CD4-positive, alpha-beta T cell treated with Interleukin-17A for 1 hour (primary cell): ENCODE measurements at regions not wholly inside any gene's neighbourhood (a gene's known extent, or its start where the extent isn't known, plus 50 kb on each side); places are given as distances from the start of the nearest gene placed in this dataset.
"Not testable (repeated sequence)": the region's sequence is repeated elsewhere in the genome, so short reads cannot be mapped to it uniquely, and the experiment has no call there.

Experiments used
- DNase-seq: peaks from one replicate; pipeline ENCODE4 v3.0.0-alpha.2; 2020

DNA sequence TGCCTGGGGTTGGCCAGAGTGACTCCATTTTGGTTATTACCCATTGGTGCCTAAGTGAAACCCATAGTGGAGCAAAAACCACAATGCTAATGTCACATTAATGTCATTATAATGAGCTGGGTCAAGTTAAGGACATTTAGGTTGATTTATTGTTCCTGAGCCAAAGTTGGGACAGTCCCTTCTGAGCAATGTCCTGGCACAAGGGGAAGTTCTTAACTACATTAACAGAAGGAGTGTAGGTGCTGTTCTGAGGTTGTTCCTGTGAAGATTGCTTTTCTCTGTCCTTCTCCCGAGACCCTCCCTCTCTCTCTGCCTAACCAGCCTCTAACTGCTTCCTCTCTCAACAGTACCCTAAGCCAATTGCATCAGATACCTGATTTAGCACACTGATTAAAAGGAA, 1956.8 kb upstream of the PCDH10 start:
- no peak for DNase-seq

DNA sequence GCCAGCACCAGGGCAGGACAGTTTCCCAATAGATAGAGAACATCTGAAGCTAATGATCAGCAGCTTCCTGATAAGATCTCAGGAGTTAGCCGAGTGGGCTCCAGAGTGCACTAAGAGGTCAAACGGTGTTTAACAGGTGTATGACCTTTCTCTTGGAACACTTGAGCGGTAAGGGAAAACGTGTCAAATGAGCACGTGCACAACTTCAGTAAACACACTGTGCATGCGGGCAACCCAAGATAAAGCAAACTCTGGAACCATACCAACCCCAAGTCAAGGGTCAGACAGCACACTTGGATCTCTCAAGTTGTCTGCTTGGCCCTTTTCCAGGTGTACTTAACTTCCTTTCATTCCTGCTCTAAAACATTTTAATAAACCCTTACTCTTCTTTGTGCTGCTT, 1941.5 kb upstream of the PCDH10 start:
- DNase-seq = no peak

DNA sequence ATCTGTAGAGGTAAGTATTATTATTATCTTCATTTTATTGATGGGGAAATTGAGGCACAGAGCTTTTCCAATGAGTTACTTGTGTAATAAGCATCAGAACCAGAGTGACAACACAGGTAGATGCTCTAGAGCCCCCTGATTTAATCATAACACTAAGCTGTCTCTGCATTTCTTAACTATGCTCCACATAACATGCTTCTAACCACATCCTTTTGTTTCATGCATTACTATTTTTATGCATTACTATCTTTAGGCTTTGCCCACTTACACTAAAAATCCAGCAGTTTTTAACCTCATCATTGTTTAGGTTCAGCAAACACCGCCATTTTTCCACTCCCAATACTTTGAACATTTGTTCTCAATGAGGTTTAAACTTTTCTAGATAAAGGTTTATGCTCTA, 1900.8 kb upstream of the PCDH10 start:
- DNase-seq = no peak

DNA sequence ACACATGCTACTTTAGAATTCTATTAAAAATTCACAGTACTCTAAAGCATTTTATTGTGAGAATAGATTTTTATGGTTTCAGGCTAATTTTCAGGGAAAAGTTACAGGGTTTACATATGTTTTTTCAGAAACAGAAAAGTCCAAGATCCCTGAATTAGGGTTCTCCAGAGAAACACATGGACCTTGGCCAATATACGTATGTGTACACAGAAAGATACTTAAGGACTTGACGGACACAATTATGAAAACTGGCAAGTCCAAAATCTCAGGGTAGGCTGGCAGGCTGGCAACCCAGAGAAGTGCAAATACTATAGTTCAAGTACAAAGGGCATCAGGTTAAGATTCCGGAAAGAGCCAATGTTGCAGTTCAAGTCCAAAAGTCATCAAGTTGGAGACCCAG, 1897.8 kb upstream of the PCDH10 start:
- DNase-seq = no peak

DNA sequence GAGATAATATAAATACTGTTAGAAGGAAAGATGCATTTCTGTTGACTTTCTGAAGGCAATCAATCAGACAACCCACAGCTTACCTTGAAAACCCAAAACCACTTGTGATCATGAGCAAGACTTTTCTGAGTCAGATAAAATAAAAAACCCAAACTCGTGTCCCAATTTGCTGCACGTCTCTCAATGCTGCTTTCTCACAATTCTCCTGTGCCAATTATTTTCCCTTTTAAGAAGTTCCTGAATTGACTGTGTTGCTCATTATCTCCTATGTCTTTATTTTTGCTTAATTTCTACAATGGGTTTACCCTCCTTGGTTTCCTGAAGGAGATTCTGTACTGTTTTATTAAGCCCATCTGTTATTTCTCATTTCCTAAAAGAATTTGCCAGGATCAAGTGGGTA, 1891.9 kb upstream of the PCDH10 start:
- DNase-seq = no peak

DNA sequence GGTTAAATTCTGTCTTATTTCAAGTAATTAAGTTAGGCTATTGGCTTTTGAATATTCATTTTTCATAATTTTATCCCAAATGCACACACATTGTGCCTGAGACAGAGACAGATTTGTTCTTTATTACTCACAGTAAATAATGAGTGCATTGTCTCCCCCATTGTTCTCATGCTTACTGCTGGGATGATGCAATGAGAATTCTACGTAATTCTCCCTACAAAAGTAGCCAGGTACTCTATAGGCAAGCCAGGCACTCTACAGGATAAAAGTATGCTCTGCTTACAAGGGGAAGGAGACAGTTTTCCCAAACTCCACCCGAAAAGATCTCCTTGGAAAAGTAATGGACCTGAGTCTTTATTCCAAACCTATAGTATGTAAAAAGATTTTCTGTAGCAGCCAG, 1890.7 kb upstream of the PCDH10 start:
- DNase-seq = no peak

DNA sequence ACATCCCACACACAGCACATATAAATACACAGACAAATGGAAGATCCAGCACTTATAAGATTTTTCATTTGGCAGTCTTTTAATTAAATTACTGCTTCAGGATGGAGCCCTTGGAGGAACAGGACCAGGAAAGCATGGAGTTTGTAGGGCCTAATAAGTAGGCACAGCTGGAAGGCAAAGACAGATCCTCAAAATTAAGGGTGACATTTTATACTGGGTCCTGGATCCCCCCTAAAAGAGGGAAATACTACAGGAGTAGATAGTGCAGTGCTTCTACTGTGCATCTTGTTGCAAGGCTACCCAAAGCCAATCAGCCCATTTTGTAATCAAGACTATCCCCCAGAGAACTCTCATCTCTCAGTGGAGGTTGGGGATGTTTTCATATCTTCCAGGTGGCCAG, 1860.7 kb upstream of the PCDH10 start:
- DNase-seq = no peak

DNA sequence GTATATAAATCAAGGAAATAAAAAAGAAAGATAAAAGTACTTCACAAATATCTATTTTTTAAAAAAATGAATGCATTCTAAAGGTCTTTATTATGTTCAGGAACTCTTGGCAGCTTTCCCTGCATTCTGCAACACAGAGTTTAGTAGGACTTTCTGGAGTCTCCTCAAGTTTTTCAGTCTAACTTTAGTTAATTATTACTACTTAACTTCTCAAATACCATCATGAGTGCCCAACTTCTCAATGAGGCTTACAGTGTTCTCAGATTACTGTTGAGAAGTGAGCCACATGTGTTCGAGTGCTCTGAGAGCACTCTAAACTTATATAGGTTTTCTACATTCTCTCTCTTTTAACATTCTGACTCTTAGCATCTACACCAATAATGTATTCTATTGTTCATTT, 1852.9 kb upstream of the PCDH10 start:
- no peak for DNase-seq

DNA sequence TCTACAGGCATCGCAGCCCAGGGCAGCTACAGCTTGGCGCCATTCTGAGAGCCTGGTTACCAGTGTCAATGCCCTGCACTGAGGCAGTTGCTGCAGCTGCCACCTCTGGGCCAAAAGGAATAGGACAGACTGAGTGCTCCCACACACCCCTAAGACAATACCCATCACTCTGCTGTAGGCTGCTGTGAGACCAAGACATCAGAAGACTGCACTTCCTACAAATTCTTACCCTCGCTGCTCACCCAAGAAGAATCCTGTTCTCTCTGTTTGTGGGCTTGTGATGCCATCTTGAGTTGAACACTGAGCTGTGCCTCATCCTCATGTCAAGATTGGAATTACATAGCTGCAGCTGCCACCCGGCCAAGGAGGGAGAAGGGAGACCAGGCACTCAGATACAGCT, 1847.0 kb upstream of the PCDH10 start:
- DNase-seq = no peak

DNA sequence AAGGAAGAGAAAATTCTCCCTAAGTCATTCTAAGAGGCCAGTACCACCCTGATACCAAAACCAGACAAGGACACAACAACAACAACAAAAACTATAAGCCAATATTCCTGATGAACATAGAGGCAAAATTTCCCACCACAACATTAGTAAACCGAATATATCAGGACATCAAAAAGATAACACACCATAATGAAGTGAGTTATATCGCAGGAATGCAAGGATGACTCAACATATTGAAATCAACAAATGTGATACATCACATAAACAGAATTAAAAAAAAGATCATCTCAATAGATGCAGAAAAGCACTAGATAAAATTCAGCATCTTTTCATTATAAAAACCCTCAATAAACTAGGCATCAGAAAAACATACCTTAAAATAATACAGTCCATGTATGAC, 1844.4 kb upstream of the PCDH10 start:
- DNase-seq = no peak

DNA sequence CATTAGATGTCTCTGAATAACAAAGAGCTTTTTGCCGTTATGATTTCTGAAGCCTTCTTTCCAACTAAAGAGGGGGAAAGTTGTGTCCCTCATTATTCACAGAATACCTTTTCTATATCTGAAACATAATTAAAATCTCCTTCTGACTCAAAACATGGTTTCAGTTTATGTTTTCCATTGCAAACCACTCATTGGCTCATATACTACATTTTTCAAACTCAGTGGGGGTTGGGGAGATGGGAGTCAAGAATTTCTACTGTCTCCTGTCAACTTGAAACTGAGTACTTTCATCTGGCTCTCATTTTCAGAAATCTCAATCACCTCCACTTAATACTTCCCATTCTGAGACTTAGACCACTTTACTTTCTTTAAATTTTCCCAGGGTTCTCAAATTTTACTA, 1839.5 kb upstream of the PCDH10 start:
- DNase-seq = no peak

DNA sequence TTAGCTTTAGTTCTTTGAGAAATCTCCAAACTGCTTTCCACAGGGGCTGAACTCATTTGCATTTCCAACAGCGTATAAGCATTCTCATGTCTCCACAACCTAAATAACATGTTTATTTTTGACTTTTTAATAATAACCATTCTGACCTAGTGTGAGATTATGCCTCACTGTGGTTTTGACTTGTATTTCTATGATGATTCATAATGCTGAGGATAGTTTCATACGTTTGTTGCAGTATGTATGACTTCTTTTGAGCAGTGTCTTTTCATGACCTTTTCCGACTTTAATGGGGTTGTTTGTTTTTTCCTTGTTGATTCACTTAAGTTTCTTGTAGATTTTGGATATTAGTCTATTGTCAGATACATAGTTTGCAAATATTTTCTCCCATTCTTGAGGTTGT, 1833.0 kb upstream of the PCDH10 start:
- DNase-seq = no peak

DNA sequence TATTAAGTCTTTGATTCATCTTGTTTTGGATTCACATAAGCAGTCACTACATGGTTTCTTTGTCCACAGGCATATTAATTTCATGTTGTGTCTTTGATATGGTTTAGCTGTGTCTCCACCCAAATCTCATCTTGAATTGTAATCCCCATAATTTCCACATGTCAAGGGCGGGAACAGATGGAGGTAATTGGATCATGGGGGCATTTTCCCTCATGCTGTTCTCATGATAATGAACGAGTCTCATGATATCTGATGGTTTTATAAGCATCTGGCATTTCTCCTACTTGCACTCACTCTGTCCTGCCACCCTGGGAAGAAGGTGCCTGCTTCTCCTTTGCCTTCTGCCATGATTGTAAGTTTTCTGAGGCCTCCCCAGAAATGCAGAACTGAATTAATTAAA, 1811.2 kb upstream of the PCDH10 start:
- no peak for DNase-seq

DNA sequence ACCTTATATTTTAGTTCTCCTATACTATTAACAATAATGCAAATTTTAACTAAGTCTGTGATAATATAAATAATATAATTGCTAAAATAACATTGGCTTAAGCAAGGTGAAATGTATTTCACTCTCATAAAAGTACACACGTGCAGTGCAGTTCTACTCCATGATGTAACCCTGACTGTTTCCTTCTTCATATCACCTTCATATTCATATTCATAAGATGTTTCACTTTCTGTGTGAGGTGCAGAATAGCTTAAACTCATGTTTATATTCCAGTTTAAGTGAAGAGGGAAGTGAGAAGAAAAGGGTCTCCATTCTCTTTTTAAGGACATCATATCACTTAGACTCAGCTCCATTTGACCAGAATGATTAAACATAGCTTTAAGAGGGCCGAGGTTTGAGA, 1810.0 kb upstream of the PCDH10 start:
- no peak for DNase-seq

DNA sequence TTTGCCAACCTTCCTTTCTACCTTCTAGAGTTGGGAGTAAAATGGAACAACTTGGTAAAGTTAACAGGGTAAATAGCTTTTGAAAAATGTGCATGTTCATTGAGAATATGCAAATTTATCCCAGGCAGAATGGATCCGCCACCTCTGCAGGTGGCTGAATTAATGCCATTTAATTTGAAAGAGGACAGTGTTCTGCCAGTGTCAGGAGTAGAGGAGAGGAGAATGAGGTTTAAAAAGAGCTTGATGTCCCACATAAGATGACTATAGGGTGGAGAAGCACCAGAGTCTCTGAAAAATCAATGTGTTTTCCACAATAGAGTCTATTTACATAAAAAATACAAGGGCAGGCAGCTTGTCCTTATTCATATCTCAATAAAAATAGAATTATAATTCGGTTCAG, 1804.3 kb upstream of the PCDH10 start:
- DNase-seq = no peak

DNA sequence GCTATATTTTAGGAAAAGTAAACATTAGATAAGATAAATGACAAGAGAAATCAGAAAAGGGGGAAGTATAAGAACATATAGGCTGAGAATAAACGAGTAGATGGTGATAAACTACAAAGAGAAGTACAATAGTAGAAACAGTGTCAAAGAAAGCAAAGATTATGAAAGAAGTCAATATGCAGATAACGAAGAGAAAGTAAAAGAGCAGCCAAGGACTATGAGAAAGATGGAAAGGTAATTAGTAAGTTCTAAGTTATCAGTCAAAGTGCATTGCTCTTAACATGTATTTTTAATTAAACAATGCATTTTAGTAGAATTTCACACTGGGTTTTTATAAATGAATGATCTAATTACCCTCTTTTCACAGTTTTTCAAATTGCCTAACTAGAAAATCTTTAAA, 1801.3 kb upstream of the PCDH10 start:
- no peak for DNase-seq

DNA sequence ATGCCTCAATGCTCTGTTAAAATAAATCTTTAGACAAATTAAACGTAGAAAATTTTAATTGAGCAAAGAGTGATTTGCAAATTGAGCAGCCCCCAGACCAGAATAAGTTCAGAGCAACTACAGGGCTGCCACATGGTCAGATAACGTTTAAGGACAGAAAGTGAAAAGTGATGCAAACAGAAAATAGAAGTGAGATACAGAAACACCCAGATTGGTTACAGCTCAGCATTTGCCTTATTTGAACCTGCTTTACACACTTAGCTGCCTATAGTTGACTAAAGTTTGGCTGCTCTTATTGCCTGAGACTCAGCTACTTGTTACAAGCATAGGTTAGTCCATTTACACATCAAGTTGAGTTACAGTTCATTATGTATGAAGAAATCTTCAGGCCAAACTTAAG, 1800.8 kb upstream of the PCDH10 start:
- no peak for DNase-seq

DNA sequence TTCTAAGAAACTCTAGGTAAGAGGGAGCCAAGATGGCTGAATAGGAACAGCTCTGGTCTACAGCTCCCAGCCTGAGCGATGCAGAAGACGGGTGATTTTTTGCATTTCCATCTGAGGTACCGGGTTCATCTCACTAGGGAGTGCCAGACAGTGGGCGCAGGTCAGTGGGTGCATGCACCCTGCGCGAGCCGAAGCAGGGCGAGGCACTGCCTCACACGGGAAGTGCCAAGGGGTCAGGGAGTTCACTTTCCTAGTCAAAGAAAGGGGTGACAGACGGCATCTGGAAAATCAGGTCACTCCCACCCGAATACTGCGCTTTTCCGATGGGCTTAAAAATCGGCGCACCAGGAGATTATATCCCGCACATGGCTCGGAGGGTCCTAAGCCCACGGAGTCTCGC, 1796.7 kb upstream of the PCDH10 start:
- not testable (repeated sequence) for DNase-seq

DNA sequence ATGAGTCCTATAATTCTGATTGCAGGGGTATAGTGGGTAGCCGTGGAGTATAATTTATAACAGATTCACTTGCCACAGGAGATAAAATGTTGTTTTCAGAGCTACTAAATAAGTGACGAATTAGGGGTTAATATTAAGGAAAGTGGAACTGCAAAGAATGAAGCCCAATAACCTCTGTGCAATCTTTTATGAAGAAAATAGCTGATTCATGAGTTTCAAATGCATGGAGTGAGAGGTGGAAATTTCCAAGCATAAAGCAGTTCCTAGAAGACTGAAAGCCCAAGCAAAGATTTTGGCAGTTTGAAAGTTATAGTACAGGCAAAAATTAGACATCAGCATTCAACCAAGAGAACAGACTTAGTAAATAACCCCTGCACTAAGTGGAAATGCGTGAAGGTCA, 1782.4 kb upstream of the PCDH10 start:
- DNase-seq = no peak

DNA sequence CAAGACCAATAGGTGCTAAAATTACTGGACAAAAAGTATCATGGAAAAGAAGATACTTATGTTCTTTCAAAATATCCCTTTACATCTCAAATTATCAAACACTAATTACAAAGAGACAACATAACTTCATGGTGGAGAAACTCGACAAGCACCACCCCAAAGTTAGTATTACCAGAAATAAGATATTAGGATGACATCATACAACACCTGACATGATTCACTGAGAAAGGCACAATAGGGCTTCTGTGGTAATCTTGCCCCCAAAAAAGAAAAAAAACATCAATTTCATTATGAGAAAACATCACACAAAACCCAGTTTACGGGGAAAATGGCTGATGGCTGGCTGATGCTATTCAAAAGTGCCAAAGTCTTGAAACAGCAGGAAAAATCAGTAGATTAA, 1781.7 kb upstream of the PCDH10 start:
- DNase-seq = no peak

DNA sequence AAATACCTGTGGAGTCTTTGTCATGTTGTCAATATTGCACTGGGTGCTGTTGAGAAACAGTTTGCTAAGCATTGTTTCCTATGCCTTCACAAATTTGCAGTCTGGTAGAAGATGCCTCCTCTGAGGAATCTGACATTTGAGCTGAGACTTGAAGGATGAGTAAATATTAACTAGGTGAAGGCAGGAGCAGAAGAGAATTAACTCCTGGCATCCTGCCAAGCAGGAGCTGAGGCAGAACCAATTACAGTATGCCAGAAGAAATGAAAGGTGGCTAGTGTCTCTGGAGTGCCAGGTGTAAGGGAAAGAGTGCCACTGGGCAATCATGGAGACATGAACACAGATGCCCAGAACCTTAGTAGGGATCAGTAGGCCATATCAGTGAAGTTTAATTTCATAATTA, 1778.2 kb upstream of the PCDH10 start:
- DNase-seq = no peak

DNA sequence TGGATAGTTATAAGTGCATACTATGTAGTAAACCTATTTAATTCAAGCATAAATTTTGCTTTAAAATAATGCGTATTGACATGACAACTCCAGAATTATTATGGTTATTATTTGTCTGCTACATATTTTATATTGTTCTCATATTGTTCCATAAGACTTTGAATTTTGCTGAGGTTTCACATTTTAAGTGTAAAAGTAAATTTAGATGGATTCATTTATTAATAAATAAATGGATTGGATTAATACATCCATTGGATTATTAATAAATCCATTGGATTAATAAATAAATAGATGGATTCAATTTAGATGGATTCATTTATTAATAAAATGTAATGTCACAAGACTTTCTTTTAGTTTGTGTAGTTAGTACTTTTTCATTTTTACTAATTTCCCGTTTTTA, 1768.0 kb upstream of the PCDH10 start:
- DNase-seq = no peak

DNA sequence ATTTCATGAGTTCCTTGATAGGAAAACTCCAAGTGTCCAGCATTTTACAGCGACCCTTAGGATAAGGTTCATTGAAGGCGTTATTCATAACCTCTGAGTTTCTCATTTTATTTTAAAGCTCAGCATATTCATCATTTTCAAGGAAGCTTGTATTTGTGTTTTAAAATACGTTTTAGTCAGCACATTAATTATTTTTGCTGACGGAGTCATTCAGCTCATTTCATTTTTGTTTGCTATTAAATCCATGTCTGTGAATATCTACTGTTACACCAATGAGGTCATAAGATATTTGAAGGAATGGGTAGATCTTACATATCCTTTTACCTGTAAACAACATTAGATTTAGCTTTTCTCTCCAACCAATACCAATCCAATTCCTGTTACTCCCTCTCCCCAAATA, 1766.3 kb upstream of the PCDH10 start:
- no peak for DNase-seq

DNA sequence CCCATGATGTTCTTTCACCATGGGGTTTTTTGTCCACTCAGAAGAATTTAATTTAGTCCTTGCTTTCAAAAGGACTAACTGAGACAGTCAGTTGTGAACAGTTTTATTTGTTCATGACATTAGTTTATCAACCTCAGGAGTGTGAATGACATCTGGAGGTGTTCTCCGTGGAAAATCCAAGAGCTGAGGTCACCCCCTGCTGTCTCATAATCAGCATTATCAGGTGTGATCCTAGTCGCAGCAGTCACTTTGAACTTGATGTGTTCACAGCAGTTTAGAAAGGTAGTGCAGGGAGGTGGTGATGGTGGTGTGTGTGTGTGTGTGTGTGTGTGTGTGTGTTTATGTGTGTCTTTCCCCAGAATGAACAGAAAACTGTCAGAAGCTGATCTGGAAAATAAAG, 1760.8 kb upstream of the PCDH10 start:
- DNase-seq = no peak

DNA sequence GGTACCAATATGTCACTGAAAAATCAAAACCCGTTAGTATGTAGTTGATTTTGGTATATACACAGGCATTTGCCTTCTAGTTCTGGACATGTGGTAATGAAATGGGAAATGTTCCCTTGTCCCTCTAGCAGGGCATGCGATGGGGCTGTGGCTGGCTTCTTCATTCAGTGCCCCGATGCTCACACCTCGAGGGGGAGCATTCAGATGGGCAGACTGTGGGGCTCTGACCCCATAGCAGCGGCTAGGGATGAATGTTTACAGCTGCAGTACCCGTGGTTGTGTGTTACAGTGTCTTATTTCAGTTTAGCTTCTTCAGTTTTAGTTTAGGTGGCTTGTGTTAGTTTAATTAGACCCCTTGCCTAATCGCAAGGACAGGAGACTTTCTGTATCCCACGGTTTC, 1741.0 kb upstream of the PCDH10 start:
- no peak for DNase-seq

DNA sequence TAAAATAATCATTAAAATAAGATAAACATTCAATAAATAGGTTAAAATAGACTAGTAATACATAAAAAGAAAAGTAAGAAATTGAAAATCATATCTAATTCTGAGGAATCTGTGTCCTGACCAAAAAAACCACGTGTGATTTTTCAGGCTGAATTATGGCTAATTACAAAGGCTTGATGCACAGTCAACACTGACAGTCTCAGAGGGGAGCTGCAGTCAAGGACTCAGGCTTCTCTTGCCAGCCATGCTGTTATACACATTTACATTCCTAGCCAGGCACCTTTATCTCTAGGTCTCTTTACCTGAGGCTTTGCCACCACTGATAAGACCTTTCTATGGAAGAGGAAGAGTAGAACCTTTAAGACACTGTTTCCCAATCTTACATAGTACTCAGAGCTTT, 1737.7 kb upstream of the PCDH10 start:
- DNase-seq = no peak

DNA sequence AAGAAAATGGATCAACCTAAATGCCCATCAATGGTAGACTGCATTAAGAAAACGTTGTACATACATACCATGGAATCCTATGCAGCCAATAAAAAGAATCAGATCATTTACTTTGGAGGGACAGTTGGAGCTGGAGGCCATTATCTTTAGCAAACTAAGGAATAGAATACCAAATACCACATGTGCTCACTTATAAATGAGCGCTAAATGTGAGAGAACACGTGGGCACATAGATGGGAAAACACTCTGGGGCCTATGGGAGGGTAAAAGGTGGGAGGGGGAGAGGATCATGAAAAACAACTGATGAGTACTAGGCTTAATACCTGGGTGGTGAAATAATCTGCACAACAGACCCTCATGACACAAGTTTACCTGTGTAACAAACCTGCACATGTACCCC, 1729.9 kb upstream of the PCDH10 start:
- no peak for DNase-seq
